HepG2 (cell line): ENCODE measurements at regions not wholly inside any gene's neighbourhood (a gene's known extent, or its start where the extent isn't known, plus 50 kb on each side); places are given as distances from the start of the nearest gene placed in this dataset.
A peak's percentile ranks its signal among the peaks of the same experiment; 100 is the strongest.

ENCODE experiments used
- ATAC-seq: fragments of 200-7000 bp; cut with Tn5 transposase; 3 replicates; pipeline ENCODE4 v1.9.1; 2020; ENCODE audit warnings: mild to moderate bottlenecking, moderate library complexity
- BruUV-seq: library from RNA; stranded (reverse); fragments of 400-500 nt; replicated peaks from 2 replicates; lab custom pipeline; 2021; lab: Mats Ljungman, UMichigan
- CTCF ChIA-PET: fragments of 300-600 bp; formaldehyde crosslinking; extraction: SDS; loops from one replicate; lab custom pipeline; 2021; ENCODE audit warnings: low total read pairs, inconsistent platforms, low intra/inter-chr PET ratio; lab: Yijun Ruan, JAX
- POLR2A ChIA-PET: fragments of 350-600 bp; sonication (Branson Sonifier 250); formaldehyde crosslinking; loops from one replicate; lab custom pipeline; 2020; ENCODE audit warnings: antibody characterized with exemption, inconsistent platforms; lab: Yijun Ruan, JAX
- DNase-seq: peaks from one replicate; pipeline ENCODE4 v3.0.0-alpha.2; 2015; ENCODE audit warnings: low spot score
- FAIRE-seq: peaks from 3 replicates; lab custom pipeline; 2011; peaks lifted over from hg19 to GRCh38; lab: Jason Lieb, UNC
- H2AFZ ChIP-seq: one replicate; pipeline ENCODE4 v1.6.1; 2011; ENCODE audit warnings: low read length, inconsistent platforms
- H3K27ac ChIP-seq: fragments of 300-600 bp; 3 replicates; pipeline ENCODE4 v1.8.0; 2011; ENCODE audit warnings: mixed run types, mild to moderate bottlenecking, mixed read lengths, low read length, inconsistent platforms; ENCODE audit not compliant: insufficient read depth; ENCODE audit errors: extremely low read length
- H3K27me3 ChIP-seq, 2 experiments: fragments of 200-600 bp in 1 of 2; 2 replicates in 1 of 2; 3 replicates in 1 of 2; pipeline versions ENCODE4 v1.6.0 to v1.8.0; 2011; ENCODE audit warnings: low read length in 2 of 2, mild to moderate bottlenecking in 2 of 2, moderate library complexity in 2 of 2, inconsistent platforms in 1 of 2; ENCODE audit not compliant: insufficient read depth in 2 of 2, control insufficient read depth in 1 of 2
- H3K36me3 ChIP-seq, 2 experiments: fragments of 200-600 bp in 1 of 2; replicated peaks in 1 of 2; 2 replicates in 1 of 2; 3 replicates in 1 of 2; pipeline versions ENCODE4 v1.5.1 to v1.8.0; 2011; ENCODE audit warnings: low read length in 2 of 2, inconsistent platforms in 1 of 2; ENCODE audit not compliant: insufficient read depth in 2 of 2, control insufficient read depth in 1 of 2
- H3K4me1 ChIP-seq: 2 replicates; pipeline ENCODE4 v1.5.1; 2012; ENCODE audit warnings: low read length, inconsistent platforms; ENCODE audit not compliant: insufficient read depth
- H3K4me2 ChIP-seq: 2 replicates; pipeline ENCODE4 v1.6.0; 2011; ENCODE audit warnings: low read depth, low read length, inconsistent platforms
- H3K4me3 ChIP-seq, 3 experiments: fragments of 200-600 bp in 1 of 3; sonication (generic), shearing (Covaris generic) in 1 of 3; replicated peaks in 1 of 3; 2 replicates each; pipeline ENCODE4 v1.5.1; 2011 to 2016; ENCODE audit warnings: low read length in 3 of 3, inconsistent platforms in 2 of 3, low read depth in 2 of 3, mild to moderate bottlenecking in 2 of 3, control low read depth in 1 of 3, mixed read lengths in 1 of 3; ENCODE audit not compliant: insufficient read depth in 1 of 3
- H3K79me2 ChIP-seq: one replicate; pipeline ENCODE4 v1.6.1; 2011; ENCODE audit warnings: low read length, inconsistent platforms; ENCODE audit not compliant: insufficient read depth
- H3K9ac ChIP-seq: 2 replicates; pipeline ENCODE4 v1.6.0; 2011; ENCODE audit warnings: mild to moderate bottlenecking, low read depth, low read length, inconsistent platforms; ENCODE audit not compliant: insufficient read depth
- H3K9me3 ChIP-seq: 2 replicates; pipeline ENCODE4 v1.5.1; 2012; ENCODE audit warnings: mild to moderate bottlenecking, low read length
- H4K20me1 ChIP-seq: 2 replicates; pipeline ENCODE4 v1.6.0; 2011; ENCODE audit warnings: inconsistent platforms, mild to moderate bottlenecking, low read length, moderate library complexity; ENCODE audit not compliant: insufficient read depth
- DR1 ChIP-seq: sonication (generic); formaldehyde crosslinking; IDR thresholded peaks from 2 replicates; pipeline ENCODE4 v1.8.0; 2021; ENCODE audit warnings: mild to moderate bottlenecking, missing genetic modification reagents, inconsistent platforms
- FOXP1 ChIP-seq, 2 experiments: fragments of 450-650 bp in 1 of 2; IDR thresholded peaks; 2 replicates each; pipeline ENCODE4 v1.6.1; 2017 to 2018; ENCODE audit warnings: antibody characterized with exemption in 1 of 2
- GABPA ChIP-seq, 2 experiments: IDR thresholded peaks; 2 replicates each; pipeline ENCODE4 v1.6.1; 2011 to 2016; ENCODE audit warnings: low read depth in 2 of 2, low read length in 1 of 2, missing biosample characterization in 1 of 2, missing genetic modification characterization in 1 of 2
- KLF16 ChIP-seq, 2 experiments: sonication (generic) in 1 of 2; formaldehyde crosslinking in 1 of 2; IDR thresholded peaks; 2 replicates each; pipeline versions ENCODE4 v1.6.1 to v1.8.0; 2016 to 2023; ENCODE audit warnings: missing genetic modification reagents in 2 of 2, missing compliant biosample characterization in 1 of 2
- LCORL ChIP-seq, 2 experiments: fragments of 450-650 bp in 1 of 2; sonication (generic) in 1 of 2; formaldehyde crosslinking in 1 of 2; IDR thresholded peaks; 2 replicates each; pipeline versions ENCODE4 v1.5.0 to v1.6.1; 2017 to 2020; ENCODE audit warnings: antibody characterized with exemption in 1 of 2, missing genetic modification reagents in 1 of 2
- MNT ChIP-seq: fragments of 450-650 bp; IDR thresholded peaks from 2 replicates; pipeline ENCODE4 v1.6.1; 2016
- NBN ChIP-seq: fragments of 450-650 bp; conservative IDR thresholded peaks from 2 replicates; pipeline ENCODE4 v1.6.1; 2017
- NR2F6 ChIP-seq, 2 experiments: IDR thresholded peaks; 2 replicates each; pipeline ENCODE4 v1.6.1; 2016; ENCODE audit warnings: antibody characterized with exemption in 1 of 2, mild to moderate bottlenecking in 1 of 2
- RARG ChIP-seq: sonication (generic); formaldehyde crosslinking; IDR thresholded peaks from 2 replicates; pipeline ENCODE4 v1.4.0; 2020; ENCODE audit warnings: low read depth, mild to moderate bottlenecking, missing genetic modification reagents
- SP1 ChIP-seq, 2 experiments: fragments of 450-650 bp in 1 of 2; sonication (generic) in 1 of 2; formaldehyde crosslinking in 1 of 2; IDR thresholded peaks; 2 replicates each; pipeline versions ENCODE4 v1.4.0 to v1.6.1; 2016 to 2020; ENCODE audit warnings: missing genetic modification reagents in 1 of 2
- TARDBP ChIP-seq: sonication (generic); formaldehyde crosslinking; IDR thresholded peaks from 2 replicates; pipeline ENCODE4 v1.8.0; 2022; ENCODE audit warnings: mild to moderate bottlenecking, missing genetic modification reagents
- TEAD3 ChIP-seq: optimal IDR thresholded peaks from 2 replicates; pipeline ENCODE3; 2016; ENCODE audit warnings: borderline replicate concordance
- THAP9 ChIP-seq: sonication (generic); formaldehyde crosslinking; IDR thresholded peaks from 2 replicates; pipeline ENCODE4; 2020; ENCODE audit warnings: missing genetic modification reagents, mild to moderate bottlenecking, borderline replicate concordance
- ZNF207 ChIP-seq: fragments of 450-650 bp; IDR thresholded peaks from 2 replicates; pipeline ENCODE4 v1.6.1; 2016; ENCODE audit warnings: antibody characterized with exemption, borderline replicate concordance
- ZNF275 ChIP-seq: sonication (generic); formaldehyde crosslinking; IDR thresholded peaks from 2 replicates; pipeline ENCODE4 v1.8.0; 2022; ENCODE audit warnings: missing genetic modification reagents, mild to moderate bottlenecking, inconsistent platforms, borderline replicate concordance
- ZNF282 ChIP-seq: fragments of 450-650 bp; IDR thresholded peaks from 2 replicates; pipeline ENCODE4 v1.6.1; 2018; ENCODE audit not compliant: partially characterized antibody
- ZNF446 ChIP-seq: sonication (generic); formaldehyde crosslinking; IDR thresholded peaks from 2 replicates; pipeline ENCODE4 v1.5.0; 2020; ENCODE audit warnings: mild to moderate bottlenecking, missing genetic modification reagents
- ZNF598 ChIP-seq: sonication (generic); formaldehyde crosslinking; IDR thresholded peaks from 2 replicates; pipeline ENCODE4 v1.5.1; 2020; ENCODE audit warnings: mild to moderate bottlenecking, missing genetic modification reagents, borderline replicate concordance
- ZNF674 ChIP-seq: sonication (generic); formaldehyde crosslinking; IDR thresholded peaks from 2 replicates; pipeline ENCODE4 v1.5.0; 2020; ENCODE audit warnings: low read depth, mild to moderate bottlenecking, missing genetic modification reagents
- ZNF761 ChIP-seq: sonication (generic); formaldehyde crosslinking; conservative IDR thresholded peaks from 2 replicates; pipeline ENCODE4 v1.4.0; 2020; ENCODE audit warnings: mild to moderate bottlenecking, missing genetic modification reagents
- ZNF782 ChIP-seq: sonication (generic); formaldehyde crosslinking; IDR thresholded peaks from 2 replicates; pipeline ENCODE4 v1.4.0; 2020; ENCODE audit warnings: missing genetic modification reagents, mild to moderate bottlenecking, borderline replicate concordance
- WGBS: methylation state at CpG from one replicate; pipeline ENCODE4 v1.1.6; 2017; ENCODE audit warnings: low lambda C conversion rate; 5-methylcytosine and 5-hydroxymethylcytosine counted together
- in situ Hi-C: cut with HindIII; loops from 2 replicates; pipeline ENCODE4 v1.10.0; 2017; ENCODE audit warnings: low pct_unique_long_range_greater_than_20kb; ENCODE audit not compliant: extremely low pct_ligation_motif_present
- intact Hi-C: fragments of 100-400 bp; cut with micrococcal nuclease; formaldehyde crosslinking; loops from one replicate; pipeline ENCODE4 v1.10.0; 2022; ENCODE audit not compliant: unreplicated experiment

- Histone ChIP-seq H3K36me3 (no peaks in the 10 kb centered on the region), H3K79me2 (no peaks in the 10 kb centered on the region), H3K4me1 (no peaks in the 10 kb centered on the region), H3K27me3 (peaks cover 2 to 19% of the 10 kb centered on the region in 2 experiments; a peak in 2 of 5 replicates), H2AFZ (no peak overlapping the region), H3K9ac (no peak overlapping the region), H3K27ac (no peak overlapping the region), H3K9me3 (no peaks in the 10 kb centered on the region), H4K20me1 (no peaks in the 10 kb centered on the region), H3K4me3 (no peak overlapping the region), H3K4me2 (no peak overlapping the region)
- ChIA-PET CTCF (no interaction called here), POLR2A (no interaction called here)
- FAIRE-seq (no peak), DNase-seq (no peak), ATAC-seq (no peak)
- no TSS peak for BruUV-seq
- intact Hi-C loops = no loop called here
- 1% methylated on average over 6 of the region's 7 CpGs for WGBS
- in situ Hi-C loops = no loop called here
- no peak for TF ChIP-seq ZNF446 (CRISPR knock-in tag)
- TF ChIP-seq KLF16 (CRISPR knock-in tag; IDR thresholded peaks at IDR 0.05) = no peak
- TF ChIP-seq ZNF275 = no peak
- no peak for TF ChIP-seq THAP9 (CRISPR knock-in tag)
- no peak for TF ChIP-seq TEAD3 (CRISPR knock-in tag)
- TF ChIP-seq SP1 (IDR thresholded peaks at IDR 0.05) = 0 out of 2 replicates have a peak, but pooled peaks have one; percentile 24
- TF ChIP-seq SP1 (CRISPR knock-in tag; IDR thresholded peaks at IDR 0.05) = no peak
- TF ChIP-seq LCORL (IDR thresholded peaks at IDR 0.05) = peak; percentile 19; the same call in 1 of the 2 replicates
- no peak for TF ChIP-seq LCORL (CRISPR knock-in tag; IDR thresholded peaks at IDR 0.05)
- no peak for TF ChIP-seq ZNF598 (CRISPR knock-in tag)
- 0 out of 2 replicates have a peak, but pooled peaks have one; percentile 5 for TF ChIP-seq FOXP1 (IDR thresholded peaks at IDR 0.05)
- no peak for TF ChIP-seq FOXP1 (CRISPR knock-in tag; IDR thresholded peaks at IDR 0.05)
- TF ChIP-seq GABPA (IDR thresholded peaks at IDR 0.05; ENCODE audit: low read depth, low read length) = 0 out of 2 replicates have a peak, but pooled peaks have one; percentile 20
- no peak for TF ChIP-seq GABPA (CRISPR knock-in tag; IDR thresholded peaks at IDR 0.05; ENCODE audit: low read depth)
- 0 out of 2 replicates have a peak, but pooled peaks have one; percentile 52 for TF ChIP-seq NBN
- TF ChIP-seq NR2F6 (IDR thresholded peaks at IDR 0.05) = no peak
- TF ChIP-seq NR2F6 (CRISPR knock-in tag; IDR thresholded peaks at IDR 0.05) = no peak
- TF ChIP-seq RARG (CRISPR knock-in tag) = no peak
- TF ChIP-seq MNT = peak; percentile 99
- TF ChIP-seq TARDBP (CRISPR knock-in tag) = no peak
- no peak for TF ChIP-seq ZNF761
- TF ChIP-seq ZNF782 (CRISPR knock-in tag) = no peak
- TF ChIP-seq ZNF282 = peak; percentile 74
- TF ChIP-seq ZNF207 = peak; percentile 79; the same call in 1 of the 2 replicates
- no peak for TF ChIP-seq ZNF674 (CRISPR knock-in tag)
- TF ChIP-seq DR1 = no peak
These were observed 368.1 kb downstream of the EIPR1 start for GRCh38 chr2:3009483-3009882.
